ENCODE measurements at regions not wholly inside any gene's neighbourhood (a gene's known extent, or its start where the extent isn't known, plus 50 kb on each side); places are given as distances from the start of the nearest gene placed in this dataset.

DNA sequence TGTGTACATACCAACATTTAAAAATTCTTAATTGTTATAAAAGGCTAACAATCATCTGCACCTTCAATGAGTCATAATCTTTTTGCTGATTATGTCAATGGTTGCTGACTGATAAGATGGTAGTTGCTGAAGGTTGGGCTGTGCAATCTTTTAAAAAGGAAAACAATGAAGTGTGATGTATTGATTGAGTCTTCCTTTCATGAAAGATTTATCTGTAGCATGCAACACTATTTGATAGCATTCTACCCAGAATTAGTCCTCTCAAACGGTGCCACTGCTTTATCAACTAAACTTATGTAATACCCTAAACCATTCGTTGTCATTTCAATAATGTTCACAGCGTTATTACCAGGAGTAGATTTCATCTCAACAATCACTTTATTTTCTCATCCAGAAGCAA, 2360.6 kb downstream of the PCDH9 start:
- RAD21 ChIA-PET (ENCODE audit: low non-redundant PET in 1 of 2, low total read pairs in 2 of 2, uncharacterized antibody in 2 of 2, unreplicated experiment in 2 of 2), result no interaction called here

More for the DNA sequence above, 2360.6 kb downstream of the PCDH9 start:
- ATAC-seq (no peak), DNase-seq (ENCODE audit: low read depth, low spot score) (no peak)
- H4K20me1 ChIP-seq (ENCODE audit: insufficient read depth), result no peaks in the 10 kb centered on the region
- H3K9ac ChIP-seq (ENCODE audit: low read length), result no peak overlapping the region
- H3K4me1 ChIP-seq (ENCODE audit: control insufficient read depth in 1 of 2, insufficient read depth in 2 of 2, low read length in 2 of 2), result no peaks in the 10 kb centered on the region
- no peaks in the 10 kb centered on the region; a peak in 1 of 4 replicates for H3K9me3 ChIP-seq (ENCODE audit: control insufficient read depth in 1 of 2, insufficient read depth in 1 of 2, low read depth in 1 of 2, low read length in 2 of 2)
- H3K4me2 ChIP-seq (ENCODE audit: low read length), result no peak overlapping the region
- H3K4me3 ChIP-seq (replicated peaks in 1 of 2; ENCODE audit: low read depth in 1 of 2, low read length in 2 of 2), result no peak overlapping the region
- POLR2A ChIA-PET, result no interaction called here
- no peak overlapping the region for H2AFZ ChIP-seq (ENCODE audit: low read depth, low read length, poor library complexity, severe bottlenecking)
- H3K27ac ChIP-seq (ENCODE audit: low read depth, low read length), result no peak overlapping the region
- no peaks in the 10 kb centered on the region for H3K36me3 ChIP-seq (ENCODE audit: control insufficient read depth in 1 of 2, insufficient read depth in 2 of 2, low read length in 2 of 2)
- no peak for TF ChIP-seq POLR2A (IDR thresholded peaks at IDR 0.05; ENCODE audit: borderline replicate concordance, extremely low read depth, insufficient read depth, insufficient read length)
- no peak for TF ChIP-seq SRF (IDR thresholded peaks at IDR 0.05; ENCODE audit: low read depth)
- TF ChIP-seq, protein P1, sequence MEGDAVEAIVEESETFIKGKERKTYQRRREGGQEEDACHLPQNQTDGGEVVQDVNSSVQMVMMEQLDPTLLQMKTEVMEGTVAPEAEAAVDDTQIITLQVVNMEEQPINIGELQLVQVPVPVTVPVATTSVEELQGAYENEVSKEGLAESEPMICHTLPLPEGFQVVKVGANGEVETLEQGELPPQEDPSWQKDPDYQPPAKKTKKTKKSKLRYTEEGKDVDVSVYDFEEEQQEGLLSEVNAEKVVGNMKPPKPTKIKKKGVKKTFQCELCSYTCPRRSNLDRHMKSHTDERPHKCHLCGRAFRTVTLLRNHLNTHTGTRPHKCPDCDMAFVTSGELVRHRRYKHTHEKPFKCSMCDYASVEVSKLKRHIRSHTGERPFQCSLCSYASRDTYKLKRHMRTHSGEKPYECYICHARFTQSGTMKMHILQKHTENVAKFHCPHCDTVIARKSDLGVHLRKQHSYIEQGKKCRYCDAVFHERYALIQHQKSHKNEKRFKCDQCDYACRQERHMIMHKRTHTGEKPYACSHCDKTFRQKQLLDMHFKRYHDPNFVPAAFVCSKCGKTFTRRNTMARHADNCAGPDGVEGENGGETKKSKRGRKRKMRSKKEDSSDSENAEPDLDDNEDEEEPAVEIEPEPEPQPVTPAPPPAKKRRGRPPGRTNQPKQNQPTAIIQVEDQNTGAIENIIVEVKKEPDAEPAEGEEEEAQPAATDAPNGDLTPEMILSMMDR (IDR thresholded peaks at IDR 0.05 in 2 of 3, conservative IDR thresholded peaks at IDR 0.05 in 1 of 3; ENCODE audit: borderline replicate concordance in 1 of 3, insufficient read depth in 1 of 3, low read depth in 2 of 3, low read length in 2 of 3), result no peak
- TF ChIP-seq, protein P2, sequence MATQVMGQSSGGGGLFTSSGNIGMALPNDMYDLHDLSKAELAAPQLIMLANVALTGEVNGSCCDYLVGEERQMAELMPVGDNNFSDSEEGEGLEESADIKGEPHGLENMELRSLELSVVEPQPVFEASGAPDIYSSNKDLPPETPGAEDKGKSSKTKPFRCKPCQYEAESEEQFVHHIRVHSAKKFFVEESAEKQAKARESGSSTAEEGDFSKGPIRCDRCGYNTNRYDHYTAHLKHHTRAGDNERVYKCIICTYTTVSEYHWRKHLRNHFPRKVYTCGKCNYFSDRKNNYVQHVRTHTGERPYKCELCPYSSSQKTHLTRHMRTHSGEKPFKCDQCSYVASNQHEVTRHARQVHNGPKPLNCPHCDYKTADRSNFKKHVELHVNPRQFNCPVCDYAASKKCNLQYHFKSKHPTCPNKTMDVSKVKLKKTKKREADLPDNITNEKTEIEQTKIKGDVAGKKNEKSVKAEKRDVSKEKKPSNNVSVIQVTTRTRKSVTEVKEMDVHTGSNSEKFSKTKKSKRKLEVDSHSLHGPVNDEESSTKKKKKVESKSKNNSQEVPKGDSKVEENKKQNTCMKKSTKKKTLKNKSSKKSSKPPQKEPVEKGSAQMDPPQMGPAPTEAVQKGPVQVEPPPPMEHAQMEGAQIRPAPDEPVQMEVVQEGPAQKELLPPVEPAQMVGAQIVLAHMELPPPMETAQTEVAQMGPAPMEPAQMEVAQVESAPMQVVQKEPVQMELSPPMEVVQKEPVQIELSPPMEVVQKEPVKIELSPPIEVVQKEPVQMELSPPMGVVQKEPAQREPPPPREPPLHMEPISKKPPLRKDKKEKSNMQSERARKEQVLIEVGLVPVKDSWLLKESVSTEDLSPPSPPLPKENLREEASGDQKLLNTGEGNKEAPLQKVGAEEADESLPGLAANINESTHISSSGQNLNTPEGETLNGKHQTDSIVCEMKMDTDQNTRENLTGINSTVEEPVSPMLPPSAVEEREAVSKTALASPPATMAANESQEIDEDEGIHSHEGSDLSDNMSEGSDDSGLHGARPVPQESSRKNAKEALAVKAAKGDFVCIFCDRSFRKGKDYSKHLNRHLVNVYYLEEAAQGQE (IDR thresholded peaks at IDR 0.05; ENCODE audit: low read depth), result no peak
- intact Hi-C loops (cut with micrococcal nuclease), result no loop called here
- H3K27me3 ChIP-seq (ENCODE audit: insufficient read depth, low read length), result no peaks in the 10 kb centered on the region
- no peaks in the 10 kb centered on the region for H3K79me2 ChIP-seq (ENCODE audit: insufficient read depth, low read length)
- BruUV-seq (replicated peaks), result no TSS peak
- no peaks in the 10 kb centered on the region for H3K9me2 ChIP-seq (ENCODE audit: insufficient read depth)
- CTCF ChIA-PET, result no interaction called here

Measured in HCT116 (cell line).